Endothelial cell (in vitro differentiated cells): ENCODE measurements at regions not wholly inside any gene's neighbourhood (a gene's known extent, or its start where the extent isn't known, plus 50 kb on each side); places are given as distances from the start of the nearest gene placed in this dataset.

Source experiments
- DNase-seq: peaks from one replicate; pipeline ENCODE4 v3.0.0; 2021; ENCODE audit warnings: low spot score
- H3K27ac Mint-ChIP-seq: one replicate; pipeline ENCODE4 v1.8.0; 2021; ENCODE audit warnings: mixed read lengths, inconsistent platforms; ENCODE audit not compliant: unreplicated experiment
- H3K27me3 Mint-ChIP-seq: one replicate; pipeline ENCODE4 v1.8.0; 2021; ENCODE audit warnings: mild to moderate bottlenecking, moderate library complexity, mixed read lengths, inconsistent platforms; ENCODE audit not compliant: unreplicated experiment
- H3K36me3 Mint-ChIP-seq: one replicate; pipeline ENCODE4 v1.8.0; 2021; ENCODE audit warnings: mild to moderate bottlenecking, low read depth, mixed read lengths, inconsistent platforms; ENCODE audit not compliant: unreplicated experiment
- H3K4me1 Mint-ChIP-seq: one replicate; pipeline ENCODE4 v1.8.0; 2021; ENCODE audit warnings: mild to moderate bottlenecking, mixed read lengths, inconsistent platforms; ENCODE audit not compliant: unreplicated experiment
- H3K4me3 Mint-ChIP-seq: one replicate; pipeline ENCODE4 v1.8.0; 2021; ENCODE audit warnings: mild to moderate bottlenecking, mixed read lengths, inconsistent platforms; ENCODE audit not compliant: unreplicated experiment
- H3K9me3 Mint-ChIP-seq: one replicate; pipeline ENCODE4 v1.8.0; 2021; ENCODE audit warnings: mixed read lengths, inconsistent platforms; ENCODE audit not compliant: unreplicated experiment
- TF ChIP-seq, protein P1 (sequence below): fragments of 200-600 bp; sonication (generic); IDR thresholded peaks from one replicate; pipeline ENCODE4 v1.5.0; 2021; ENCODE audit warnings: antibody characterized with exemption; ENCODE audit not compliant: unreplicated experiment

DNA sequence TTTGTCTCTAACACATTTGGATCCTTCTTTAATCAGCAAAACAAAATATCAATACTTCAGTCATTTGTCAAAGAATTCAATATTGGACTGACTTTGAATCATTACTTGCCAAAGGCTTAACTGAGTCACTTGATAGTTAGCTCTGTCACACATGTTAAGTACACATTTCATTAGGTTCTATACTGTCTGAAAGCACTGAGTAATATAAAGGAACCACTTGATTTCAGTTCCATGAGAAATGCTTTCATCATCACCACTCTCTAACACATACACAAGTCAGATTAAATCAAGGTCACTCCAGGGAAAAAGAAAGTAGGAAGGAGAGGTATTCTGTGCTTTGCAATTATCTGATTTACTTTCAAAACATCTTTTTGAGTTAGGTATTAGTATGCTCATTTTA lies 1233.1 kb downstream of the C4orf33 start:
- no peak for DNase-seq
- TF ChIP-seq, protein P1, sequence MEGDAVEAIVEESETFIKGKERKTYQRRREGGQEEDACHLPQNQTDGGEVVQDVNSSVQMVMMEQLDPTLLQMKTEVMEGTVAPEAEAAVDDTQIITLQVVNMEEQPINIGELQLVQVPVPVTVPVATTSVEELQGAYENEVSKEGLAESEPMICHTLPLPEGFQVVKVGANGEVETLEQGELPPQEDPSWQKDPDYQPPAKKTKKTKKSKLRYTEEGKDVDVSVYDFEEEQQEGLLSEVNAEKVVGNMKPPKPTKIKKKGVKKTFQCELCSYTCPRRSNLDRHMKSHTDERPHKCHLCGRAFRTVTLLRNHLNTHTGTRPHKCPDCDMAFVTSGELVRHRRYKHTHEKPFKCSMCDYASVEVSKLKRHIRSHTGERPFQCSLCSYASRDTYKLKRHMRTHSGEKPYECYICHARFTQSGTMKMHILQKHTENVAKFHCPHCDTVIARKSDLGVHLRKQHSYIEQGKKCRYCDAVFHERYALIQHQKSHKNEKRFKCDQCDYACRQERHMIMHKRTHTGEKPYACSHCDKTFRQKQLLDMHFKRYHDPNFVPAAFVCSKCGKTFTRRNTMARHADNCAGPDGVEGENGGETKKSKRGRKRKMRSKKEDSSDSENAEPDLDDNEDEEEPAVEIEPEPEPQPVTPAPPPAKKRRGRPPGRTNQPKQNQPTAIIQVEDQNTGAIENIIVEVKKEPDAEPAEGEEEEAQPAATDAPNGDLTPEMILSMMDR, result no peak
- Mint-ChIP-seq H3K27ac (no peak overlapping the region), H3K36me3 (no peaks in the 10 kb centered on the region), H3K9me3 (no peaks in the 10 kb centered on the region), H3K4me1 (no peaks in the 10 kb centered on the region), H3K4me3 (no peak overlapping the region), H3K27me3 (no peaks in the 10 kb centered on the region)

DNA sequence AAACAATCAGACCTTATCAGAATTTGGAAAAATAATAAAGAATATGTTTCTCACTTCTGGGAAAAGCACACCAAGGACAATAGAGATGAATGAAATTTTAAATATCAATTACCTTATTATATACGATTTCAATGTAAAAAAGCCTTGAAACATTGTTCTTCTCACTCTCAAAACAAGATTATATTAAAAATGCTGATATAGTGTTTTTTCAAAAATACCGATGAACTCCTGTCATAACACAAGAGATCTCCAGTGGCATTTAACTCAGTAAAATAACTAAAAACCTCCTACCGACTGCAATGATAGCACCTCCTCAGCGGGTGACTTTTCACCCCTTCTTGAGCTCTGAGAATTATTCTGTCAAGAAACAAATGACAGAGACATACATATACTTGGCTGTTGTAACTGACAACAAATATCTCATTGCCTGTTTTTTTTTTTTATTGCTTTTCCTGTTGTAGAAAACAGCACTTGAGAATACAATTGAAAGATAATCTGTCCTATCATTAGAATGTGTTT lies 1237.3 kb downstream of the C4orf33 start:
- H3K4me1 Mint-ChIP-seq, result no peaks in the 10 kb centered on the region
- H3K27me3 Mint-ChIP-seq, result no peaks in the 10 kb centered on the region
- no peak overlapping the region for H3K4me3 Mint-ChIP-seq
- H3K36me3 Mint-ChIP-seq, result no peaks in the 10 kb centered on the region
- H3K9me3 Mint-ChIP-seq, result no peaks in the 10 kb centered on the region
- no peak overlapping the region for H3K27ac Mint-ChIP-seq
- DNase-seq, result no peak
- TF ChIP-seq, protein P1, result no peak

DNA sequence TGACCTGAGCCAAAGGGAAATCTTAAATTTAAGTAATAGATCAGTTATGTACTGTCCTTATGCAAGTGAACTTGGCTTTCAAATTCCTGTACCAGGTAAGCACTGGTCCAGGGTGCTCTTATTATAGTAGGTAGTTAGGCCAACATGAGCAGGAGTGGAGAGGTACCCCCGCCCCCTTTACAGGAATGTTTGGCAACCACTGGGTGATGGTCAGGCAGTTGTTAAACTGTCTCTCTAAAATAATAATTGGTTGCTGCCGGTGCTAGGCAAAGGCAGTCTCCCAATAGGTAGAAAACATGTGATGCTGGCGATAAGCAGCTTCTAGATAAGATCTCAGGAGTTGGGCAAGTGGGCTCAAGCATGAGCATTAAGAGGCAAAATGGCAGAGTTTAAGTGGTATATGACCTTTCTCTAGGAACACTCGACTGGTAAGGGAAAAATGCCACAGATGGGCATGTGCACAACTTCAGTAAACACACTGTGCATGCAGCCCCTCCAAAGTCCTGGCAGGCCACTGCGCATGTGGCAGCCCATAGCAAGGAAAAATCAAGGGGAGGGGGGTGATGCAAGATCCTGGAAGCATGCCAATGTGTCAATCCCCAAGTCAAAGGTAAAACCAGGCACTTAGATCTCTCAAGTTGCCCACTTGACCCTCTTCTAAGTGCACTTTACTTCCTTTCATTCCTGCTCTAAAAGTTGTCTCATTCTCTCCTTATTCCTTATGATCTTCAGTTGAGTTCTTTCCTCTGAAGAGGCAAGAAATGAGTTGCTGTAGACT lies 1239.7 kb downstream of the C4orf33 start:
- Mint-ChIP-seq H3K4me3 (no peak overlapping the region), H3K27me3 (no peaks in the 10 kb centered on the region), H3K36me3 (no peaks in the 10 kb centered on the region), H3K9me3 (no peaks in the 10 kb centered on the region), H3K4me1 (no peaks in the 10 kb centered on the region), H3K27ac (no peak overlapping the region)
- TF ChIP-seq, protein P1, result no peak
- DNase-seq, result no peak

DNA sequence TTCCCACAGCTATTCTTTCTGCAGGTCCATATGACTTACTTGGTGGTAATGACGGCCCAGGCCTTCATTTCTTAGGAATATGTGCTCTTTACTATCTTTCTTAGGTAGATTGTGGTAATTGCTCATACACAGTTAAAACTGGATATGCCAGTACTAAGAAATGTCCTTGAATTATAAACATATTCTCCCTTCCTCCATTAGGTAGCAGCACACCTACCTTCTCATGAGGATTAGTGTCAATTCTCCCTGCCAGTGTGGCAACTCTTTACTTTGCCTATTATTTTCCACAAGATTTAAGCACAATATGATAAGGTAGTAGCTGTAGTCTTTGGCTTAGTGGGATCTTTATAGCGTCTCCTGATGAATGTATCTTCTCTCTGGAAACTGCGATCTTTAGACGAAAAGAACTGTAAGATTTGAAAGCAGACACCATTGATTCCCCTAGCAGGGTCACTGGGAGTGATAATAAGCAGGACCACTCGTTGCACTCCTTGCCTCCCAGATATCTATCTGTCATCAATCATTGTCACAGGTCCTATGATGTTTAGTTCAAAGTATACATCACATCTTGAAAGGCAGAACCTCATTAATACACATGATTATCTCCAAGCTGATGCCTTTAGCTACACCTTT lies 1240.7 kb downstream of the C4orf33 start:
- H3K27ac Mint-ChIP-seq, result no peak overlapping the region
- H3K4me1 Mint-ChIP-seq, result no peaks in the 10 kb centered on the region
- TF ChIP-seq, protein P1, result peak; percentile 53
- no peaks in the 10 kb centered on the region for H3K36me3 Mint-ChIP-seq
- no peaks in the 10 kb centered on the region for H3K9me3 Mint-ChIP-seq
- no peaks in the 10 kb centered on the region for H3K27me3 Mint-ChIP-seq
- no peak overlapping the region for H3K4me3 Mint-ChIP-seq
- DNase-seq, result no peak

DNA sequence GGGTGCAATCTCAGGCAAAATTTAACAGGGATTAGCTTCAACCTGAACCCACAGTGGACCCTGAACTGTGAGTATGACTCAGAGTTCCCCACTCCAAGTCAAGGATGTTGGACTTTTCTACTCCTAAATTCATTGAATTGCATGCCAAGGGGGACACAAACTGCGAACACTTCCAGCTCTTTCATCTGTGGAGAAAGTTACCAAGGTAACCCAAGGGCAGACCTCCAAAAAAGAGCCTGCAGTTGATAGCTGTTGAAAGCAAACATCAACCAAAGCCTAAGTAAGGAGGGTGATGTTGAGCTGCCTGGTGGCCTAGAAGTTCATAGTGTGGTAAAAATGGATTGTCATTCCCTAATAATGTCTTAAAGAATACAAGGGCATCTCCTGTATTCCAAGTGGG lies 1242.9 kb downstream of the C4orf33 start:
- Mint-ChIP-seq H3K36me3 (no peaks in the 10 kb centered on the region), H3K9me3 (no peaks in the 10 kb centered on the region), H3K27me3 (no peaks in the 10 kb centered on the region), H3K27ac (no peak overlapping the region), H3K4me3 (no peak overlapping the region), H3K4me1 (no peaks in the 10 kb centered on the region)
- TF ChIP-seq, protein P1, result no peak
- DNase-seq, result no peak
